Dendritic cell treated with granulocyte-macrophage colony-stimulating factor and Interleukin-4, amounts not matched to agents 40 ng/mL and 50 ng/mL, for 4 days (primary cell): ENCODE measurements at regions not wholly inside any gene's neighbourhood (a gene's known extent, or its start where the extent isn't known, plus 50 kb on each side); places are given as distances from the start of the nearest gene placed in this dataset.

Experiments used
- H3K27ac Mint-ChIP-seq: one replicate; pipeline ENCODE4 v1.8.0; 2022; ENCODE audit warnings: mild to moderate bottlenecking, mixed read lengths
- H3K27me3 Mint-ChIP-seq: one replicate; pipeline ENCODE4 v1.8.0; 2022; ENCODE audit warnings: mild to moderate bottlenecking, mixed read lengths
- H3K36me3 Mint-ChIP-seq: one replicate; pipeline ENCODE4 v1.8.0; 2022; ENCODE audit warnings: low read depth, mixed read lengths
- H3K4me1 Mint-ChIP-seq: one replicate; pipeline ENCODE4 v1.8.0; 2022; ENCODE audit warnings: low read depth, mixed read lengths
- H3K4me3 Mint-ChIP-seq: one replicate; pipeline ENCODE4 v1.8.0; 2022; ENCODE audit warnings: mild to moderate bottlenecking, moderate library complexity, mixed read lengths
- H3K9me3 Mint-ChIP-seq: one replicate; pipeline ENCODE4 v1.8.0; 2022; ENCODE audit warnings: mixed read lengths
- intact Hi-C: fragments of 100-400 bp; cut with micrococcal nuclease; formaldehyde crosslinking; loops from one replicate; pipeline ENCODE4 v1.15.0; 2022

GRCh38 chr13:99658261-99658991, 157.2 kb downstream of the TM9SF2 start:
- no peaks in the 10 kb centered on the region for H3K9me3 Mint-ChIP-seq
- peaks cover 22% of the 10 kb centered on the region for H3K4me1 Mint-ChIP-seq
- H3K27ac Mint-ChIP-seq: no peak overlapping the region
- H3K4me3 Mint-ChIP-seq: peak overlapping the region; percentile 70
- intact Hi-C loops: no loop called here
- no peaks in the 10 kb centered on the region for H3K36me3 Mint-ChIP-seq
- H3K27me3 Mint-ChIP-seq: peaks cover 57% of the 10 kb centered on the region

- H3K27me3 Mint-ChIP-seq: peaks cover 54% of the 10 kb centered on the region
- peak overlapping the region; percentile 70 for H3K4me3 Mint-ChIP-seq
- H3K9me3 Mint-ChIP-seq: no peaks in the 10 kb centered on the region
- peaks cover 22% of the 10 kb centered on the region for H3K4me1 Mint-ChIP-seq
- H3K27ac Mint-ChIP-seq: no peak overlapping the region
- intact Hi-C loops: loop anchor here (2.0 kb wide), 2 partner anchors 259 to 577 kb away; no protein-coding TSS in a partner anchor
- H3K36me3 Mint-ChIP-seq: no peaks in the 10 kb centered on the region
Observed at GRCh38 chr13:99657848-99658260, 156.6 kb downstream of the TM9SF2 start.

GRCh38 chr13:99656844-99657381, 155.6 kb downstream of the TM9SF2 start:
- no peak overlapping the region for H3K4me3 Mint-ChIP-seq
- intact Hi-C loops: loop anchor here (2.0 kb wide), 2 partner anchors 260 to 578 kb away; no protein-coding TSS in a partner anchor
- H3K27ac Mint-ChIP-seq: no peak overlapping the region
- no peaks in the 10 kb centered on the region for H3K36me3 Mint-ChIP-seq
- peaks cover 22% of the 10 kb centered on the region for H3K4me1 Mint-ChIP-seq
- no peaks in the 10 kb centered on the region for H3K9me3 Mint-ChIP-seq
- peaks cover 52% of the 10 kb centered on the region for H3K27me3 Mint-ChIP-seq

- no peak overlapping the region for H3K4me3 Mint-ChIP-seq
- no peaks in the 10 kb centered on the region for H3K9me3 Mint-ChIP-seq
Observed at GRCh38 chr13:99656092-99656745, 154.9 kb downstream of the TM9SF2 start.

GRCh38 chr13:99655351-99656091, 154.2 kb downstream of the TM9SF2 start:
- Mint-ChIP-seq H3K27ac (no peak overlapping the region), H3K27me3 (peaks cover 45% of the 10 kb centered on the region), H3K4me3 (no peak overlapping the region), H3K36me3 (no peaks in the 10 kb centered on the region), H3K4me1 (peaks cover 26% of the 10 kb centered on the region), H3K9me3 (no peaks in the 10 kb centered on the region)
- intact Hi-C loops: loop anchor here (2.0 kb wide), 2 partner anchors 261 to 579 kb away; no protein-coding TSS in a partner anchor

More at GRCh38 chr13:99656092-99656745, 154.9 kb downstream of the TM9SF2 start:
- Mint-ChIP-seq H3K27ac (no peak overlapping the region), H3K4me1 (peaks cover 22% of the 10 kb centered on the region), H3K27me3 (peaks cover 48% of the 10 kb centered on the region), H3K36me3 (no peaks in the 10 kb centered on the region)
- intact Hi-C loops: loop anchor here (2.0 kb wide), 2 partner anchors 261 to 579 kb away; no protein-coding TSS in a partner anchor

- Mint-ChIP-seq H3K4me3 (no peak overlapping the region), H3K27me3 (peaks cover 31% of the 10 kb centered on the region), H3K27ac (no peak overlapping the region), H3K9me3 (no peaks in the 10 kb centered on the region), H3K4me1 (peaks cover 26% of the 10 kb centered on the region), H3K36me3 (no peaks in the 10 kb centered on the region)
- intact Hi-C loops: no loop called here
Observed at GRCh38 chr13:99654076-99654475, 152.8 kb downstream of the TM9SF2 start.

- no peak overlapping the region for H3K27ac Mint-ChIP-seq
- H3K36me3 Mint-ChIP-seq: no peaks in the 10 kb centered on the region
- H3K4me3 Mint-ChIP-seq: no peak overlapping the region
- no peaks in the 10 kb centered on the region for H3K9me3 Mint-ChIP-seq
- intact Hi-C loops: no loop called here
- peaks cover 28% of the 10 kb centered on the region for H3K27me3 Mint-ChIP-seq
- H3K4me1 Mint-ChIP-seq: peaks cover 26% of the 10 kb centered on the region
Observed at GRCh38 chr13:99653526-99653925, 152.3 kb downstream of the TM9SF2 start.

GRCh38 chr13:99652901-99653300, 151.6 kb downstream of the TM9SF2 start:
- Mint-ChIP-seq H3K36me3 (no peaks in the 10 kb centered on the region), H3K4me1 (peaks cover 19% of the 10 kb centered on the region), H3K4me3 (no peak overlapping the region), H3K27me3 (peaks cover 22% of the 10 kb centered on the region), H3K27ac (no peak overlapping the region), H3K9me3 (no peaks in the 10 kb centered on the region)
- intact Hi-C loops: no loop called here

GRCh38 chr13:99652141-99652540, 150.9 kb downstream of the TM9SF2 start:
- Mint-ChIP-seq H3K36me3 (no peaks in the 10 kb centered on the region), H3K27me3 (peaks cover 14% of the 10 kb centered on the region), H3K4me1 (peaks cover 15% of the 10 kb centered on the region), H3K9me3 (no peaks in the 10 kb centered on the region), H3K4me3 (no peak overlapping the region), H3K27ac (no peak overlapping the region)
- intact Hi-C loops: no loop called here

GRCh38 chr13:99651016-99651415, 149.7 kb downstream of the TM9SF2 start:
- no peak overlapping the region for H3K27ac Mint-ChIP-seq
- peaks cover 3% of the 10 kb centered on the region for H3K27me3 Mint-ChIP-seq
- H3K36me3 Mint-ChIP-seq: no peaks in the 10 kb centered on the region
- peaks cover 9% of the 10 kb centered on the region for H3K4me1 Mint-ChIP-seq
- no peaks in the 10 kb centered on the region for H3K9me3 Mint-ChIP-seq
- intact Hi-C loops: no loop called here
- no peak overlapping the region for H3K4me3 Mint-ChIP-seq

GRCh38 chr13:99650410-99650809, 149.1 kb downstream of the TM9SF2 start:
- H3K36me3 Mint-ChIP-seq: no peaks in the 10 kb centered on the region
- peaks cover 4% of the 10 kb centered on the region for H3K4me1 Mint-ChIP-seq
- no peaks in the 10 kb centered on the region for H3K9me3 Mint-ChIP-seq
- no peak overlapping the region for H3K4me3 Mint-ChIP-seq
- intact Hi-C loops: no loop called here
- H3K27ac Mint-ChIP-seq: no peak overlapping the region
- H3K27me3 Mint-ChIP-seq: peaks cover 2% of the 10 kb centered on the region

GRCh38 chr13:99648927-99649326, 147.7 kb downstream of the TM9SF2 start:
- intact Hi-C loops: no loop called here
- Mint-ChIP-seq H3K9me3 (no peaks in the 10 kb centered on the region), H3K36me3 (no peaks in the 10 kb centered on the region), H3K27ac (no peak overlapping the region), H3K4me1 (peaks cover 4% of the 10 kb centered on the region), H3K27me3 (peaks cover 2% of the 10 kb centered on the region), H3K4me3 (no peak overlapping the region)

- intact Hi-C loops: no loop called here
- no peaks in the 10 kb centered on the region for H3K9me3 Mint-ChIP-seq
- no peak overlapping the region for H3K4me3 Mint-ChIP-seq
- peaks cover 4% of the 10 kb centered on the region for H3K4me1 Mint-ChIP-seq
- no peak overlapping the region for H3K27ac Mint-ChIP-seq
- H3K27me3 Mint-ChIP-seq: peaks cover 2% of the 10 kb centered on the region
- H3K36me3 Mint-ChIP-seq: no peaks in the 10 kb centered on the region
Observed at GRCh38 chr13:99648066-99648665, 146.9 kb downstream of the TM9SF2 start.
